ENCODE measurements at regions not wholly inside any gene's neighbourhood (a gene's known extent, or its start where the extent isn't known, plus 50 kb on each side); places are given as distances from the start of the nearest gene placed in this dataset.

GRCh38 chr1:213521206-213521605, 466.6 kb upstream of the PROX1 start:
- no peak overlapping the region for H3K27ac ChIP-seq (ENCODE audit: low read length)
- no peaks in the 10 kb centered on the region for H3K27me3 ChIP-seq (replicated peaks; ENCODE audit: insufficient read depth, low read length)
- H3K4me3 ChIP-seq (ENCODE audit: low read length) = no peak overlapping the region
- H3K4me2 ChIP-seq (ENCODE audit: low read depth, low read length) = no peak overlapping the region
- H3K9ac ChIP-seq (ENCODE audit: low read length) = no peak overlapping the region
- H3K36me3 ChIP-seq (replicated peaks; ENCODE audit: insufficient read depth, low read length) = no peaks in the 10 kb centered on the region
- H3K79me2 ChIP-seq (ENCODE audit: low read length) = no peaks in the 10 kb centered on the region
- H3F3A ChIP-seq (ENCODE audit: insufficient read depth, low read length) = no peaks in the 10 kb centered on the region
- no peaks in the 10 kb centered on the region for H3K4me1 ChIP-seq (ENCODE audit: low read length)
- no peaks in the 10 kb centered on the region for H3K9me2 ChIP-seq (replicated peaks; ENCODE audit: insufficient read depth, low read length)
- no peaks in the 10 kb centered on the region for H3K9me3 ChIP-seq (replicated peaks; ENCODE audit: insufficient read depth, low read length)
- no peak for DNase-seq
- TF ChIP-seq EZH2phosphoT487 (IDR thresholded peaks at IDR 0.05; ENCODE audit: low read length) (no peak), CTCF (IDR thresholded peaks at IDR 0.05; ENCODE audit: low read length) (no peak), EZH2 (optimal IDR thresholded peaks at IDR 0.05; ENCODE audit: low read depth, low read length) (no peak)
- H4K20me1 ChIP-seq (ENCODE audit: insufficient read depth, low read length) = no peaks in the 10 kb centered on the region
- H2AFZ ChIP-seq (ENCODE audit: low read length) = no peak overlapping the region

GRCh38 chr1:213523781-213524398, 463.9 kb upstream of the PROX1 start:
- TF ChIP-seq CTCF (IDR thresholded peaks at IDR 0.05; ENCODE audit: low read length) (no peak), EZH2phosphoT487 (IDR thresholded peaks at IDR 0.05; ENCODE audit: low read length) (no peak), EZH2 (optimal IDR thresholded peaks at IDR 0.05; ENCODE audit: low read depth, low read length) (no peak)
- no peak overlapping the region for H3K27ac ChIP-seq (ENCODE audit: low read length)
- no peak overlapping the region for H3K4me2 ChIP-seq (ENCODE audit: low read depth, low read length)
- H3K4me3 ChIP-seq (ENCODE audit: low read length) = no peak overlapping the region
- no peaks in the 10 kb centered on the region for H3K4me1 ChIP-seq (ENCODE audit: low read length)
- H3F3A ChIP-seq (ENCODE audit: insufficient read depth, low read length) = no peaks in the 10 kb centered on the region
- no peaks in the 10 kb centered on the region for H3K36me3 ChIP-seq (replicated peaks; ENCODE audit: insufficient read depth, low read length)
- no peak overlapping the region for H3K9ac ChIP-seq (ENCODE audit: low read length)
- no peaks in the 10 kb centered on the region for H3K27me3 ChIP-seq (replicated peaks; ENCODE audit: insufficient read depth, low read length)
- H4K20me1 ChIP-seq (ENCODE audit: insufficient read depth, low read length) = no peaks in the 10 kb centered on the region
- no peaks in the 10 kb centered on the region for H3K9me2 ChIP-seq (replicated peaks; ENCODE audit: insufficient read depth, low read length)
- no peaks in the 10 kb centered on the region for H3K79me2 ChIP-seq (ENCODE audit: low read length)
- DNase-seq = no peak
- H3K9me3 ChIP-seq (replicated peaks; ENCODE audit: insufficient read depth, low read length) = no peaks in the 10 kb centered on the region
- no peak overlapping the region for H2AFZ ChIP-seq (ENCODE audit: low read length)

- no peaks in the 10 kb centered on the region for H3K27me3 ChIP-seq (replicated peaks; ENCODE audit: insufficient read depth, low read length)
- H2AFZ ChIP-seq (ENCODE audit: low read length) = no peak overlapping the region
- H3K4me3 ChIP-seq (ENCODE audit: low read length) = no peak overlapping the region
- no peaks in the 10 kb centered on the region for H3K9me2 ChIP-seq (replicated peaks; ENCODE audit: insufficient read depth, low read length)
- H3F3A ChIP-seq (ENCODE audit: insufficient read depth, low read length) = no peaks in the 10 kb centered on the region
- DNase-seq = no peak
- no peaks in the 10 kb centered on the region for H4K20me1 ChIP-seq (ENCODE audit: insufficient read depth, low read length)
- no peaks in the 10 kb centered on the region for H3K79me2 ChIP-seq (ENCODE audit: low read length)
- H3K36me3 ChIP-seq (replicated peaks; ENCODE audit: insufficient read depth, low read length) = no peaks in the 10 kb centered on the region
- TF ChIP-seq CTCF (IDR thresholded peaks at IDR 0.05; ENCODE audit: low read length) = no peak
- TF ChIP-seq EZH2phosphoT487 (IDR thresholded peaks at IDR 0.05; ENCODE audit: low read length) = no peak
- no peak for TF ChIP-seq EZH2 (optimal IDR thresholded peaks at IDR 0.05; ENCODE audit: low read depth, low read length)
- no peak overlapping the region for H3K9ac ChIP-seq (ENCODE audit: low read length)
- no peak overlapping the region for H3K27ac ChIP-seq (ENCODE audit: low read length)
- H3K9me3 ChIP-seq (replicated peaks; ENCODE audit: insufficient read depth, low read length) = no peaks in the 10 kb centered on the region
- H3K4me1 ChIP-seq (ENCODE audit: low read length) = no peaks in the 10 kb centered on the region
- no peak overlapping the region for H3K4me2 ChIP-seq (ENCODE audit: low read depth, low read length)
Measured at GRCh38 chr1:213526306-213526705, 461.5 kb upstream of the PROX1 start.

All from MM.1S (cell line).